ENCODE measurements at regions not wholly inside any gene's neighbourhood (a gene's known extent, or its start where the extent isn't known, plus 50 kb on each side); places are given as distances from the start of the nearest gene placed in this dataset.
"Not testable (repeated sequence)": the region's sequence is repeated elsewhere in the genome, so short reads cannot be mapped to it uniquely, and the experiment has no call there.

- DNase-seq (ENCODE audit: low read depth): no peak
These were observed 87.7 kb downstream of the RTP5 start for GRCh38 chr2:241957276-241957675.

GRCh38 chr2:241958818-241959545 lies 89.5 kb downstream of the RTP5 start:
- no peak for DNase-seq (ENCODE audit: low read depth)

DNA sequence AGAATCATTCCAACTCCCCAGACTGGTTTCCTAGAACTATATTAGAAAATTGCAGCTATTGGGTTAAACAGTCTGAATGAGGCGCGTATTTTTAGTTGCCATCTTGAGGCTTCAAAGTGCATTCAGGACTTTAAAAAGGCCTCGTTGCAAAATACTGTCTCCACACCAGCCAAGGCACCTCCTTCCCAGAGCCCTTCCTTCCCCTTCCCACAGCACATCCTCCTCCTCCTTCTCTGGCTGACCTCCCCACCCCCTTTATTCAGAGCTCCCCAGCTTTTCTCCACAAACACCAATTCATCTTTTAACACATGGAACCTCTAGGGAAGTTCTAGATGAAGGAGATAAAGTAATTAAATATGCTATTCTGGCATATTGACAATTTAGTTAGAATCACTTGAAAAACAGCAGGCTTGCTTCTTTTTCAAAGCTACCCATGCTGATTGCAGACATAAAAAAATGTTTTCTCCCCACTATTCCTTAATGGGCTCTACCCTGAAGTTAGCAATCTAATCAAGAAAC lies 90.3 kb downstream of the RTP5 start:
- DNase-seq (ENCODE audit: low read depth): no peak

DNA sequence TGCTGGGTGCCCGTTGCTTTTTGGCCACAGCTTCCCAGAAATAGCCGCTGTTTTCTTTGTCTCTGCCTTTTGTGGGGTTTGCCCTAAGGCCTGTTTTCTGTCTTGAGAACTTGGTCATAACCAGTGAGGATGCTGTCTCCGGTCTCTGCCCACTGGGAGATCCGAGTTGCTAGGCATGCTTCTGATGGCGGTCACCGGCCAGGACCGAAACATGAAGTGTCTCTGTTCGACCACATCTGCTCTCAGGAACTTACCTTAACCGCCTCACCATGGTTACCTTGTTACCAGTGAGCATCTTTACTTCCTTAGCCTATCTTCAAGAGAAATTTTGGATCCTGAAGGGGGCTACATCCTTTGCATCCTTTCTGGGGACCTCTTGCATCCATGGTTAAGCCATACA lies 91.9 kb downstream of the RTP5 start:
- DNase-seq (ENCODE audit: low read depth): no peak

DNA sequence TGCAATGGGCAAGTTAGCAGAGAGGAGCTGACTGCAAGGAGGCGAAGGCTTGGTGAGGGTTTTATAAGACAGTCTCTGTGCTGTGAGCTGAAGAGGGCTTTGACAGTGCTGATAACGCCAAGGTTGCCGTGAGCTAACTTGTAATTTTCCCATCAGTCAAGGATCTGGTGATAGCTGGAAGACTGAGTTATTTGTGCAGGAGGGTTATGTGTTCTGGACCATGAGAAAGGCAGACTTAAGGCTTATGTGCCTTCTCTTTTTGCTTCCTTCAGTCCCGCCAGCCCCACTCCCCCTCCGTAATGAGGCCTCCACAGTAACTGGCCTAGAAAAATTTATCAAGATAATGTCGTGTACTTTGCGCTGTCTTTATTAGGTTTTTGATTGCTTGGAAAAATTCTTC lies 94.6 kb downstream of the RTP5 start:
- DNase-seq (ENCODE audit: low read depth): no peak

- DNase-seq (ENCODE audit: low read depth): peak; percentile 39
These were observed 96.4 kb downstream of the RTP5 start for GRCh38 chr2:241965931-241966412.

DNA sequence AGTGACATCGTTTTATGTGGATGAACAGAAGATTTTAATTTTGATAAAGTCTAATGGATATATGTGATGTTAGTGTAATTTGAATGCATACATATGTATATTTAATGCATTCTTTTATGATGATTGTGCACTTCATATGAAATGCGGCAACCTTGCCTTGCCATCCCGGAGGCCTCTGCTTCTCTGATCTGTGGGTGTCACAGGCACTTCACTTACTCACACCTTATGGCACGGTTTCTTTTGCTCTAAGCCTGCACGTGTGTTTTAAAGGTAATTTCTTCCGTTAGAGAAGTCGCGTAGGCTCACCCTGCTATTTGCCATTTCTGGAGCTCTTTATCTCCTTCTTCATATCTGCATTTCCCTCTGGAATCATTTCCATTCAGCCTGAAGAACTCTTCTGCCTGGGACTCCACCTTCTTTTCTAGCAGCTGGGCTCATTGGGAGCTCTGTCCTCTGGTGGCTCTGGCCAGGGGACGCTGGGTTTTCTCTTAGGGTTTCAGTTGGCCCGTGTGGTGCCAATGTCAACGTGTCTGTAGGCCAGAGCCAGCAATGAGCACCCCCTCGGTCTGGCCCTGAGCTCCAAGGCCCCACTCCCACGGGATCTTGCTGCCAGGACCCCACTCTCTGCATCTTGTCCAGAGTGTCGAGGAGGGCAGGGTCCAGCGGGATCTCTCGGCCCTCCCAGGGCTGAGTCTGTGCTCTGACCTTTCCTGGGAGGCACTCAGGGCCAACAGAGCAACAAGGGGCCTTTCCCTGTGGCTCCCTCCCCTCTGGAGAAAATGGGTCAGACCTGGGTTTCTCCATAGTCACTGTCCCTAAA lies 97.3 kb downstream of the RTP5 start:
- no peak for DNase-seq (ENCODE audit: low read depth)

- no peak for DNase-seq (ENCODE audit: low read depth)
These were observed 98.1 kb downstream of the RTP5 start for GRCh38 chr2:241967467-241968144.

- DNase-seq (ENCODE audit: low read depth): no peak
These were observed 98.9 kb downstream of the RTP5 start for GRCh38 chr2:241968417-241968816.

DNA sequence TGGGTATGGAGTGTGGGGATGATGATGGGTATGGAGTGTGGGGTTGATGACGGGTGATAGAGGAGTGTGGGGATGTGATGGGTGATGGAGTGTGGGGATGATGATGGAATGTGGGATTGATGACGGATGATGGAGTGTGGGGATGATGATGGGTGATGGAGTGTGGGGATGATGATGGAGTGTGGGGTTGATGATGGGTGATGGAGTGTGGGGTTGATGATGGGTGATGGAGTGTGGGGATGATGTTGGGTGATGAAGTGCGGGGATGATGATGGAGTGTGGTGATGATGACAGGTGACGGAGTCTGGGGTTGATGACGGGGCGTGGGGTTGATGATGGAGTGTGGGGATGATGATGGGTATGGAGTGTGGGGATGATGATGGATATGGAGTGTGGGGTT lies 99.7 kb downstream of the RTP5 start:
- not testable (repeated sequence) for DNase-seq (ENCODE audit: low read depth)

- no peak for DNase-seq (ENCODE audit: low read depth)
These were observed 101.2 kb downstream of the RTP5 start for GRCh38 chr2:241970716-241971115.

DNA sequence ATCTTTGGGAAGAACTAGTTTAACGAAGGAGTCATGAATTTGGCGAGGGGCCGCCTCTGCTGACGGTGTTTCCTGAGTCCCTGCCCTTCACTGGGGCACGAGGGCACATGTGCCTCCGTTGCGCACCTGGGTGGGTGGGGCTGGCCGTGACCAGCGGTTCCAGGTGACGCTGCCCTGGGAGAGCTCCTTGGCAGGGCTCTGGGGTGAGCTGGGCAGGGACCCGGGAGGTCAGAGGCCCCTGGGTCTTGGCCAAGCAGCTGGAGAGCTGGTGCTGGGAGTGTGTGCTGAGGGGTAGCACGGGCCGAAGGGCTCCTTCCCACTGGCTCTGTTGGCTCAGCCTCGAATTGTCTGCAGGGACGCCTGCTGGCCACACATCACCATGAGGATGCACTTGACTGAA lies 104.6 kb downstream of the RTP5 start:
- DNase-seq (ENCODE audit: low read depth): no peak

- no peak for DNase-seq (ENCODE audit: low read depth)
These were observed 105.5 kb downstream of the RTP5 start for GRCh38 chr2:241974851-241975592.

- DNase-seq (ENCODE audit: low read depth): no peak
These were observed 106.2 kb downstream of the RTP5 start for GRCh38 chr2:241975593-241976284.

- DNase-seq (ENCODE audit: low read depth): no peak
These were observed 106.8 kb downstream of the RTP5 start for GRCh38 chr2:241976296-241976695.

GRCh38 chr2:241977557-241978300 lies 108.2 kb downstream of the RTP5 start:
- no peak for DNase-seq (ENCODE audit: low read depth)

- no peak for DNase-seq (ENCODE audit: low read depth)
These were observed 109.1 kb downstream of the RTP5 start for GRCh38 chr2:241978670-241979069.

GRCh38 chr2:241980193-241980592 lies 110.7 kb downstream of the RTP5 start:
- no peak for DNase-seq (ENCODE audit: low read depth)

DNA sequence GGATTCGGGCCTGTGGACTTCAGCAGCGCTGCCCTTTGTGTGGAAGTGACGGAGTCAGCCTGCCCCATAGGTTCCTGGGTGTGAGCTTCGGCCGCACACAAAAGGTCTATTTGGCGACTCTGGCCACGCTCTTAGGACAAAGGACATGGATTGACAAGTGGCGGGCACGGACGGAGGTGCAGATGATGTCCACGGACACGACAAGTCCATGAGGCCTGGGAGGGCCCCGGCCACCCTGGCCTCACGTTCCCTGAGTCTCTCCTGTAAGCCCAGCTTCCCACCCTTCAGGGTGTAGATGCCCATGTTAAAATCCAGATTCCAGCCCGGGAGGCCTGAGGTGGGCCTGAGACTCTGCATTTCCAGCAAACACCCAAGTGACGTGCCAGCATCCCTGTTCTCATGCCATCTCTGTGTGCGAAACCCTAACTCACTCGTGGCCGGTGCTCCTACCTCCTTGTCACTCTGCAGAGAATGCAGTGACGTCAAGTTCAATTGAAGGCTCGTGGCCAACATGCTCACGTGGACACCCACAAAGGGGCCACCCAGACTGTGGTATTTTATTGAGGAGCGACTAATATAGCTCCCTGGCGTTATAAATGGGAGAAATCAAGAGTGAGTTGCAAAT lies 111.7 kb downstream of the RTP5 start:
- DNase-seq (ENCODE audit: low read depth): no peak
